Tibial nerve (tissue), 4 donors: ENCODE measurements at regions not wholly inside any gene's neighbourhood (a gene's known extent, or its start where the extent isn't known, plus 50 kb on each side); places are given as distances from the start of the nearest gene placed in this dataset.

Experiments used
- CTCF ChIP-seq, 5 experiments: fragments of 200-600 bp in 3 of 5; fragments of 450-650 bp in 2 of 5; sonication (generic) in 3 of 5; IDR thresholded peaks; one replicate each; pipeline ENCODE4 v1.5.1; 2016 to 2019; ENCODE audit warnings: antibody characterized with exemption in 5 of 5, mild to moderate bottlenecking in 3 of 5, moderate library complexity in 2 of 5
- EP300 ChIP-seq, 2 donors: sonication (generic); formaldehyde crosslinking; IDR thresholded peaks; one replicate each; pipeline ENCODE4 v1.6.1; 2017; ENCODE audit warnings: antibody characterized with exemption in 2 of 2, mild to moderate bottlenecking in 1 of 2
- POLR2A ChIP-seq, 2 donors: fragments of 450-650 bp; IDR thresholded peaks; one replicate each; pipeline ENCODE4 v1.6.1; 2017; ENCODE audit warnings: antibody characterized with exemption in 2 of 2, mild to moderate bottlenecking in 2 of 2, moderate library complexity in 2 of 2

DNA sequence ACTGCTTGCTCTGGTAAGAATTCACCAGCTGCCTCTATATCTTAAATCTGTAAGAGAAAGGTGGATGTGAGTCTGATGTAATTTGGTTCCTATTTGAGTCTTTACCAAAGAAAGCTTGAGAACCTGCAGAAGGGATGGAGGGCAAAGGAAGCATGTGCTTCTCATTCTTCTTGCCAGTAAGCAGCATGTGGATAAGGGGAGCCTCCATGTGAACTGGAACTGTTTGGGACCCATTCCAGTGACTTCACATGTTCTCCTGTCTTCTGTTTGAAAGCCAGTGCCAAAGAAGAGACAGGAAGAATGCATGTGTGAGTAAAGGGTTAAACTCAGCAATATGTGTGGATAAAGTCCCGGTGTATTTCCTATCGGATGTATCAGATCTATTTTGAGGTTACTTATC lies 119.6 kb upstream of the ADGRL2 start:
- TF ChIP-seq CTCF (IDR thresholded peaks at IDR 0.05) (no peak), POLR2A (IDR thresholded peaks at IDR 0.05) (no peak), EP300 (IDR thresholded peaks at IDR 0.05) (no peak)
